Stimulated activated naive B cell treated with anti-CD40 and anti-IgM and Interleukin-4, amounts not matched to agents 10 μg/mL and 1 μg/mL and 100 μg/mL, for 72 hours (primary cell): ENCODE measurements at regions not wholly inside any gene's neighbourhood (a gene's known extent, or its start where the extent isn't known, plus 50 kb on each side); places are given as distances from the start of the nearest gene placed in this dataset.

Source experiments
- ATAC-seq, 2 donors: fragments of 150-1000 bp; cut with Tn5 transposase; replicated peaks; 2 replicates each; pipeline ENCODE4 v1.10.0; 2021; ENCODE audit warnings: moderate library complexity in 1 of 2
- DNase-seq: peaks from one replicate; pipeline ENCODE4 v3.0.0; 2021
- H3K27ac Mint-ChIP-seq: one replicate; pipeline ENCODE4 v1.8.0; 2022; ENCODE audit warnings: mild to moderate bottlenecking, mixed read lengths
- H3K27me3 Mint-ChIP-seq, 2 donors: one replicate each; pipeline ENCODE4 v1.8.0; 2022; ENCODE audit warnings: mixed read lengths in 2 of 2
- H3K36me3 Mint-ChIP-seq, 2 donors: one replicate each; pipeline ENCODE4 v1.8.0; 2022; ENCODE audit warnings: mixed read lengths in 2 of 2, mild to moderate bottlenecking in 1 of 2
- H3K4me1 Mint-ChIP-seq, 2 donors: one replicate each; pipeline ENCODE4 v1.8.0; 2022; ENCODE audit warnings: mixed read lengths in 2 of 2, mild to moderate bottlenecking in 1 of 2
- H3K4me3 Mint-ChIP-seq, 2 donors: one replicate each; pipeline ENCODE4 v1.8.0; 2022; ENCODE audit warnings: mild to moderate bottlenecking in 2 of 2, mixed read lengths in 2 of 2, moderate library complexity in 1 of 2
- H3K9me3 Mint-ChIP-seq, 2 donors: one replicate each; pipeline ENCODE4 v1.8.0; 2022; ENCODE audit warnings: mixed read lengths in 2 of 2, mild to moderate bottlenecking in 1 of 2

DNA sequence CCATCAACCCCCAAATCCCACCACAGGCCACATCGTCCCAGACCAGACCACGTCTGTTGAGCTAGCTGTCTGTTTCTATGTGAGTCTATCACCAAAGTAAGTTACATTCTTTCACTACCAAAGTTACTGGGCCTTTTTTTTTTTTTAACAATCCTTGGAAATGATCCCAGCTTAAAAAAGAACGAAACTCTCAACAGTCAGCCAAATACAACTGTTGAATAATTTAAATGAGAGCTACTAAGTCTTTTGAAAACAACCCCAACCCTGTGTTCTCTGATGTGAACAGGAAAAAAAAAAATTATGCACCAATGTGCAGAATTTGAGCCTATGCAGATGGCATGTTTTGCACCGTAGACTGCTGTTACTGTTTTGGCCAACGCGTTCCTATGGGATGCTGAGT lies 134.0 kb upstream of the ETS2 start:
- no peak for ATAC-seq
- no peak for DNase-seq
- peaks cover 0 to 6% of the 10 kb centered on the region in 2 donors for H3K27me3 Mint-ChIP-seq
- H3K9me3 Mint-ChIP-seq, result no peaks in the 10 kb centered on the region
- H3K4me3 Mint-ChIP-seq, result no peak overlapping the region
- no peak overlapping the region for H3K27ac Mint-ChIP-seq
- H3K4me1 Mint-ChIP-seq, result no peaks in the 10 kb centered on the region
- H3K36me3 Mint-ChIP-seq, result no peaks in the 10 kb centered on the region

DNA sequence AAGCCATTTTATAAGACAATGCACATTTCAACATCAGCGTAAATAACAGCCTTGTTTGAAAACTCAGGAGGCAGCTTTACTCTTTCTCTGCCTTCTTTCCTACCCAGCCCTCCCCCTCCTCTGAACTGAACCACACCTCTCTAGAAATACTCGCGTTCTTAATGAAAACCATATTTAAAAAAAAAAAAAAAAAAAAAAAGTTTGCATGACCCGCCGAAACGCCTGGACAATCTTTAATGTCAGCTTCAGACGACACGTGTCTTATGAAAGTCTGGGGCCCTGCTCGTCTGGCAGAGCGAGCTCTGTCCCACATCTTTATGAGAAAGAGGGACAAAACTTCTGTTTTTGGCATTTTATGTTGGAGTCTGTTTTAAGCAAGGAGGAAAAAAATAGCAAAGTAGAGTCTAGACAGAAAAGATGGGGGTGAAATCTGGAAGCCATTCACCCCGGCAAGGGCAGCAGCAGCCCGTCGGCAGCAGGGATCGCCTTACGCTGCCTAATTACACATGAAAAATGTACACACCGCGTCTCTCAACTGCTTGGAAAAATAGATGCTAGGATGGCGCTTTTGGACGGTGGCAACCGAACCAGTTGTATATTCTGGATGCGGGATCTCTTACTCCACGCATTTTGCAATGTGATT lies 130.4 kb upstream of the ETS2 start:
- peaks cover 0 to 6% of the 10 kb centered on the region in 2 donors for H3K27me3 Mint-ChIP-seq
- H3K36me3 Mint-ChIP-seq, result no peaks in the 10 kb centered on the region
- H3K4me3 Mint-ChIP-seq, result no peak overlapping the region
- peaks cover 8 to 9% of the 10 kb centered on the region in 2 donors for H3K4me1 Mint-ChIP-seq
- DNase-seq (no peak), ATAC-seq (no peak)
- no peaks in the 10 kb centered on the region for H3K9me3 Mint-ChIP-seq
- no peak overlapping the region for H3K27ac Mint-ChIP-seq

DNA sequence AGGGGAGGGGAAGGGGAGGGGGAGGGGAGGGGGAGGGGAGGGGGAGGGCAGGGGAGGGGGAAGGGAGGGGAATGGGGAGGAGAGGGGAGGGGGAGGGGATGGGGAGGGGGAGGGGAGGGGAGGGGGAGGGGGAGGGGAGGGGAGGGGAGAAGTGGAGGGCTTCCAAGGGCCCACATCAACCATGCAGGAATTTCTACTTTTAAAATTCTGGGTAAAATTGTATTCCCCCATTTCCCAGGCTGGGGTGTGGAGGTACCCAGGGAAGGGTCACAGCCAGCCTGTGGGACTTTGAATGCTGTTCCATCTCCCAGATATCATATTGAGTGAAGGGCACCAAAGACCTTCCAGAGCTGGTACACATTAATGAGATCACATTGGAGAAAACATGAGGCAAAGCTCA lies 126.9 kb upstream of the ETS2 start:
- peaks cover 8 to 9% of the 10 kb centered on the region in 2 donors for H3K4me1 Mint-ChIP-seq
- DNase-seq (no peak), ATAC-seq (no peak)
- peaks cover 0 to 8% of the 10 kb centered on the region in 2 donors for H3K27me3 Mint-ChIP-seq
- H3K36me3 Mint-ChIP-seq, result no peaks in the 10 kb centered on the region
- H3K9me3 Mint-ChIP-seq, result no peaks in the 10 kb centered on the region
- no peak overlapping the region for H3K4me3 Mint-ChIP-seq
- H3K27ac Mint-ChIP-seq, result no peak overlapping the region

DNA sequence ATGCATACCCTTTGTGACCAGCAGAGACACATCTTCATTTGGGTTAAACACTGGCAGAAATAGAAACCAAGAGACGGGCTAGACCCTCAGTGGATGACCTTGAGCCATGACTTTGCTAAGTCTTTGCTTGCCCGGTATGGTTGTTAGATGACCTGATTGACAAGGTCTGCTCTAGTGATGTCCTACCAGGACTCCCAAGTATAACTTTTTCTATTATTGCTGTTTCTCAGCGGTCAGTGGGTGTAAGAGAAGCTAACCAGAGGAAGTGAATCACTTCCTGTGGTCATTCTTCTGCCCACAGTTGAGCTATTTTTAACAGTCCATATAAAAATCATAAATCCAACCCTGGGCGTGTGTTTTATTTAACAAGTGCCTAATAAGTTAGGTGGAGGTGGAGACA lies 126.2 kb upstream of the ETS2 start:
- DNase-seq (no peak), ATAC-seq (peak; percentile 31 to 60)
- Mint-ChIP-seq H3K4me1 (peaks cover 8 to 9% of the 10 kb centered on the region in 2 donors), H3K4me3 (no peak overlapping the region), H3K27me3 (peaks cover 0 to 10% of the 10 kb centered on the region in 2 donors), H3K9me3 (no peaks in the 10 kb centered on the region), H3K27ac (no peak overlapping the region), H3K36me3 (no peaks in the 10 kb centered on the region)

DNA sequence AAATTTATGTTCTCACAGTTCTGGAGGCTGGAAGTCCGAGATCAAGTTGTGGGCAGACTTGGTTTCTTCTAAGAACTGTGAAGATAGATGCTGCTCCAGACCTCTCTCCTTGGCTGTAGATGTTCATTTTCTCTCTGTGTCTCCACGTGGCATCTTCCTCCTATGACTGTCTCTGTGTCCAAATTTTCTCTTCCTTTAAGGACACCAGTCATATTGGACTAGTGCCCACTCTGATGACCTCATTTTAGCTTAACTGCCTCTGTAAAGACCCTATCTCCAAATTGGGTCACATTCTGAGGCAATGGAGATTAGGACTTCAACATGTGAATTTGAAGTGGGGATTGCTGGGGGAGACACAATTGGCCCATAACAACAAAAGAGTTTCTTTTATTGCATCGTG lies 125.3 kb upstream of the ETS2 start:
- Mint-ChIP-seq H3K36me3 (no peaks in the 10 kb centered on the region), H3K4me1 (peaks cover 8 to 9% of the 10 kb centered on the region in 2 donors), H3K4me3 (no peak overlapping the region), H3K27me3 (peaks cover 0 to 10% of the 10 kb centered on the region in 2 donors), H3K9me3 (no peaks in the 10 kb centered on the region), H3K27ac (no peak overlapping the region)
- DNase-seq, result no peak
- no peak for ATAC-seq

DNA sequence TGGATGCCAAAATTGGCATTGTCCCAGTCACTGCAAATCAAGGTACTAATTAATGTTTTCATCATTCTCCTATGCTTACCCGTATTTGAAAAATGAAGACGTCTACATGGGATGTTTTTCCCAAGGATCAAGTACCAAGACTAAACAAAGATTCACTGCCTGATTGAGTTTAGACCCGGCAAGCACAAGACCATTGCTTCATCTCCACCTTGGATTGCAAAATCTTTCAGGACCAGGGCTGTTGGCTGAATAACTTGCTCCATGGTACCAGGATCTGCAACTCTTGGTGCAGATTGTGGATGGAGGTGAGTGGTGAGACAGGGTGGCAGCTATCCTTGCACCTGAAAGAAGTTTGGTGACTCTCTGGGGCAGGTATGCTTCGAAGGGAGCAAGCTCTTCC lies 122.5 kb upstream of the ETS2 start:
- no peak overlapping the region for H3K27ac Mint-ChIP-seq
- DNase-seq (no peak), ATAC-seq (no peak)
- H3K27me3 Mint-ChIP-seq, result peaks cover 4 to 10% of the 10 kb centered on the region in 2 donors
- H3K4me1 Mint-ChIP-seq, result peaks cover 8 to 9% of the 10 kb centered on the region in 2 donors
- H3K4me3 Mint-ChIP-seq, result no peak overlapping the region
- no peaks in the 10 kb centered on the region for H3K36me3 Mint-ChIP-seq
- peaks cover 4% of the 10 kb centered on the region in 2 donors for H3K9me3 Mint-ChIP-seq

DNA sequence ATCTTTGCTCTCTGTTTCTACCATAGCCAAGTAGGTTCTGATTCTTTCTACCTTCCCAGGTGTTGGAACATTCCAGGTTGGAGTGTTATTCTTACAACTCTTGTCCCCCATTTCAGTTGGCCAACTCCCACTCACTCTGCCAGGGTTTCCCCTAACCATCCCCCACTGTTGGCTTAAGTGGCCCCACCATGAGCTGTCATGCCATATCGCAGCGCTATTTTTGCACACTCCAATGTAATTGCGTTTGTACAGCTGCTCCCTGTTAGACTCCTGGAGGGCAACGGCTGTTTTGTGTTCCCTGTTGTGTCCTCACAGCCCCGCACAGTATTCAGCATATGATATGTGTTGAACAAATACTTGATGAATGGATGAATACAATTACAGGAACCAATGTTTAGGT lies 117.7 kb upstream of the ETS2 start:
- no peaks in the 10 kb centered on the region for H3K36me3 Mint-ChIP-seq
- no peak for ATAC-seq

DNA sequence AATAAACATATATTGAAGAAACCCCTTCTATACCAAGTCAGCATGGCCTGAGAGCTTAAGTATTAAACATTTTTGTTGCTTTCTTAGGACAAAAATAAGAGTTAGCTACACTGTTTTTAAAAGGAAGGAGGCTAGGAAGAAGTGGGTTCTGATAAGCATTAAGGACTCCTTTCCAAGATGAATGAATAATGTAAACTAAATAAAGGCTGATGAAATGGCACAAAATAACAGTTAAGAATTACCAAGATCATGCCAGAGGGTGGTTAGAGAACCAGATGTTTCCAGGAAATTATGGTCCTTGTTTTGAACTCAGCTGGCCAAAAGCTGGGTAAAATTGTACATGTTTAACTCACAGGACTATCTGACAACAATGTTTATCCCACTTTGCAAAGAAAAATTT lies 114.1 kb upstream of the ETS2 start:
- no peaks in the 10 kb centered on the region for H3K36me3 Mint-ChIP-seq
- peaks cover 10% of the 10 kb centered on the region in 2 donors for H3K9me3 Mint-ChIP-seq
- H3K4me3 Mint-ChIP-seq, result no peak overlapping the region
- no peak for ATAC-seq
- H3K27me3 Mint-ChIP-seq, result peaks cover 13 to 15% of the 10 kb centered on the region in 2 donors
- H3K4me1 Mint-ChIP-seq, result no peaks in the 10 kb centered on the region
- no peak overlapping the region for H3K27ac Mint-ChIP-seq
- no peak for DNase-seq

More for the DNA sequence above, 117.7 kb upstream of the ETS2 start:
- no peak overlapping the region for H3K27ac Mint-ChIP-seq
- no peak for DNase-seq
- no peak overlapping the region for H3K4me3 Mint-ChIP-seq
- H3K27me3 Mint-ChIP-seq, result peaks cover 8 to 11% of the 10 kb centered on the region in 2 donors
- H3K4me1 Mint-ChIP-seq, result no peaks in the 10 kb centered on the region
- peaks cover 4% of the 10 kb centered on the region in 2 donors for H3K9me3 Mint-ChIP-seq

DNA sequence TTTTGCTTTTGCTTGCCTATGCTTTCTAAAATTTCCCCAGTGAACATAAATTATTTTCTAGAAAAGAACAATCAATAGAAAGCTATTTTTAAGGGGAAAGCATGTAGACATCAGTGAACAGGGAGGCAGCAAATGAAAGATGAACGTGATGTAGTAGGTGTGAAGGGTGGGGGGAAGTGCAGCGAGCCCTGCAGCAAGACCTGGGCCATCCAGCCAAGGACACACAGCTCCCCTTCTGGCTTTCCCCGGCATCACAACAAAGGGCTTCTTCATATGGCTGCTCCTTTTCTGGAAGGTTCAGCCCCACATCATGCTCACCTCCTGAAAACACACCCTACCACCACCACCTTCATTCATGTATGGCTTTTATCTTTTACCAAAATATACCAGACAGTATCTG lies 109.2 kb upstream of the ETS2 start:
- no peak overlapping the region for H3K4me3 Mint-ChIP-seq
- no peak for DNase-seq
- no peaks in the 10 kb centered on the region for H3K36me3 Mint-ChIP-seq
- no peak for ATAC-seq
- H3K27ac Mint-ChIP-seq, result no peak overlapping the region
- no peaks in the 10 kb centered on the region for H3K4me1 Mint-ChIP-seq
- peaks cover 10 to 16% of the 10 kb centered on the region in 2 donors for H3K27me3 Mint-ChIP-seq
- peaks cover 9 to 13% of the 10 kb centered on the region in 2 donors for H3K9me3 Mint-ChIP-seq

DNA sequence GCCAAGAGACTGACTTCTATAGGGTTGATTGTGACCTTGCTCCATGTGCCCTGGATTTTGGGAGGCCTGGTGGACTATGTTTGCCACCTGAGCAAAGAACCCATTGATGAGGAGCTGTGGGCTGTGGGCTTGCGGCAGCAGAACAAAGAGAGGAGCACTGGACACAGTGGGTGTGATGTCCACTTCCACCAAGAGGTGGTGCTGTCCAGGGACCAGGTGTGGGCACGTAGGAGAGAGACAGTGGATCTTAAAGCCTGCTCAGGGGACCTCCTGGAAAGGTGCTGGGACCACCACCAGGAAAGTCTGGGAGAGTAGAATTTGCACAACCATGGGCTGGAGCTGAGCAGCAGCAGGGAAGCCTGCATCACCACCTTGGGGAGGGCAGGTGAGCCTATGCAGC lies 106.7 kb upstream of the ETS2 start:
- no peaks in the 10 kb centered on the region for H3K36me3 Mint-ChIP-seq
- no peak overlapping the region for H3K27ac Mint-ChIP-seq
- no peak overlapping the region for H3K4me3 Mint-ChIP-seq
- peaks cover 0 to 10% of the 10 kb centered on the region in 2 donors for H3K27me3 Mint-ChIP-seq
- ATAC-seq (no peak), DNase-seq (no peak)
- H3K9me3 Mint-ChIP-seq, result peaks cover 4 to 7% of the 10 kb centered on the region in 2 donors
- no peaks in the 10 kb centered on the region for H3K4me1 Mint-ChIP-seq

DNA sequence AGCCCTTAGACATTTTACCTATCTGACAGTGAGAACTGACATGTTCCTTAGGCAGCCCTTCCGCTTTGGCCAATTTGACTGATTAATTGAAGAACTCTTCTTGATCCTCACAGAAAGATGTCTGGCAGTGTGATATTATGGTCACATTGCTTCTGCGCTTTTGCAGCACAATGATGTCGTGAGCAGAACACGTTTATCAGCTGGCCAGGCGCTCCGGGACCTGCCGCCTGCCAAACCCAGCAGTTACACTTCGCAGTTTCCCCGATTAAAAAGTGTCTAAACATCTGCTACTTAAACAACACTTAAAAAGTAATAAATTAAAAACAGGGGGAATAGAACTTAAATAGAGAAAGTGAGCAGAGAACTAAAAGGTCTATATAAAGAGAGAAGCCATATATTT lies 103.5 kb upstream of the ETS2 start:
- Mint-ChIP-seq H3K27ac (no peak overlapping the region), H3K9me3 (peaks cover under 1 to 4% of the 10 kb centered on the region in 2 donors), H3K27me3 (peaks cover 0 to 10% of the 10 kb centered on the region in 2 donors), H3K4me3 (no peak overlapping the region), H3K4me1 (no peaks in the 10 kb centered on the region), H3K36me3 (no peaks in the 10 kb centered on the region)
- no peak for DNase-seq
- ATAC-seq, result no peak

DNA sequence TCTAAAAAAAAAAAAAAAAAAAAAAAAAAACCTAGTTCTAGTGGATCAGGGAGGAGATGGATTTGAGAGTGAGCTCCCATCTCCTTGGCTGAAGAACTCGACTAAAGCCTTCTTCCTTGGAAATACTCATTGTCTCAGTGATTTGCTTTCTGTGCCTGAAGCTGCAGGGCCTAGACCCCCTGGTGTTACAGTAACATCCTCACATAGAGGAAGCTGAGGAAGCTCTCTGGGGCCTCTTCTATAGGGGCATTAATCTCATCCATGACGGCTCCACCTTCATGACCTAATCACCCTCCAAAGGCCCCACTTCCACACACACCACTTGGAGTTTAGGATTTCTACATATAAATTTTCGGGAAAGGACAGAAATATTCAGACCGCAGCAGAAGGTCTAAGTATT lies 95.9 kb upstream of the ETS2 start:
- H3K27me3 Mint-ChIP-seq, result no peaks in the 10 kb centered on the region
- no peaks in the 10 kb centered on the region for H3K36me3 Mint-ChIP-seq
- no peak overlapping the region for H3K4me3 Mint-ChIP-seq
- no peaks in the 10 kb centered on the region for H3K4me1 Mint-ChIP-seq
- DNase-seq (no peak), ATAC-seq (no peak)
- no peak overlapping the region for H3K27ac Mint-ChIP-seq
- no peaks in the 10 kb centered on the region for H3K9me3 Mint-ChIP-seq

DNA sequence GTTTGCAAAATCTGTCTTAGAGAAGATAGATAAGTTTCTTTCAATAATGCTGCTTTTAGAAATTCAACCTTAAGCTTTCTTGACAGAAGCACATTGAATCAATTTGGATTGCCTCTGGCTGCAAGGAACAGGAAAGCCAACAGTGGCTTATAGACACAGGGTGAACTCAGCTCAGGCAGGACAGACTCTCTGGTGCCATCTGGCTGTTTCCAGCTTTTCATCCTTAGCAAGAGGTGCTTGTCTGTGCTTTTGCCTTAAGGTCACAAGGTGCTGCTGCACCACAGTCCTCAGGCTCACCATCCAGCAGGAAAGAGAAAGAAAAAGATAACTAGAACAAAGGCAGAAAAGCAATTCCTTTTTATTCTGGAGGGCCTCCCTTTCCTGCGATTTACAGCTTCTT lies 93.7 kb upstream of the ETS2 start:
- Mint-ChIP-seq H3K27me3 (no peaks in the 10 kb centered on the region), H3K9me3 (no peaks in the 10 kb centered on the region), H3K27ac (no peak overlapping the region), H3K4me1 (no peaks in the 10 kb centered on the region), H3K4me3 (no peak overlapping the region), H3K36me3 (no peaks in the 10 kb centered on the region)
- ATAC-seq, result no peak
- no peak for DNase-seq

DNA sequence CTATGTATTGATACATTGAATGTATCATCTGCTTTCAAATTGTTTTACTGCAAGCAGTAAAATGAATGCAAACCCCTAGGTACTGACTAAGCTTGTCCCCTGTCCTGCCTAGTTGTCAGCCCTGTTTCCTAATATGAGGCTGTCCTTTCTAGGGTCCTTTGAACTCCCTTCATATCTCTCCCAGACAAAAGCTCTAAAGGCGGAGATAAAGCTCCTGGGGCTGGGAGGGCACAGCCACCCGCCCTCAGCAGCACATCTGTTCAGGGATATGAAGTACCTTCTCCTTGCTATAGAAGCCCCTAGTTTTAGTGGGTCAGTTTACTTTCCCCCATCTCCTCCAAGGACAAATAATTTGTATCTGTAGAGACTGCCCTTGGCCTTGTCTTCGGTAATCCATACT lies 93.1 kb upstream of the ETS2 start:
- Mint-ChIP-seq H3K27me3 (no peaks in the 10 kb centered on the region), H3K4me1 (no peaks in the 10 kb centered on the region), H3K9me3 (no peaks in the 10 kb centered on the region), H3K36me3 (no peaks in the 10 kb centered on the region), H3K27ac (no peak overlapping the region), H3K4me3 (no peak overlapping the region)
- no peak for ATAC-seq
- DNase-seq, result no peak

DNA sequence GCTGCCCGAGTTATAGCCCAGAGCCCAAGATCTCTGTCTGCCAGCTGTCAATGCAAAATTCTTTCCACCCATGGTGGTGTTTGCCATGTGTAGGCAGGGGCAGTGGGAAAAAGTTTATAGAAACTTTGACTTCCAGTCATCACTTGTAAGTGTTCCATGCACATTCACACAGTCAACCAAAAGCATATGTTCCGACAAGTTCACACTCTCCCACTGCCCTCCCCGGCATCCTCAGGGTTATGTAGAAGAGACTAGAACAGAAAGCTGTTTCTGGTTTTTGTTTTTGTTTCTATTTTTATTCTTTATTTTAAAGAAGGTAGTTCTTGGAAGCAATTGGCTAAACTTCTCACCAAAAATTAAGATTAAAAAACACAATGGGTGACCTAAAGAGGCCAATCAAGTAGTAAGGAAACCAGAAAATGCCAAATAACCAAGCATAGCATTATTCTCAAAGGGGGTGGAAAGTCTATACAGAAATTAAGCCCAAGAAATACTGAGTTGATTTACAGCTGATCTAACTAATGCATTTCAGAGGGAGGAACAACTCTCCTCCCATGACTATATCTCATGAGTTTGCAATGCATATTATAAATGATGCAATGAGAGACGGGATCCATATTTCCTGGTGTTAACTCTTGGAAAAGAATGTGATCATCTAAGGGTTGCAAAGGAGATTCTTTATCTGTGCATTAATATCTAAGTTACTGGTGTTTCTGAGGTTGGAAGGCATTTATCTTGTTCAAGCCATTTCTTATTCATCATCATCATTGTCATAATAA lies 91.5 kb upstream of the ETS2 start:
- no peak for DNase-seq
- H3K27ac Mint-ChIP-seq, result no peak overlapping the region
- H3K9me3 Mint-ChIP-seq, result no peaks in the 10 kb centered on the region
- no peaks in the 10 kb centered on the region for H3K27me3 Mint-ChIP-seq
- no peaks in the 10 kb centered on the region for H3K36me3 Mint-ChIP-seq
- no peaks in the 10 kb centered on the region for H3K4me1 Mint-ChIP-seq
- no peak overlapping the region for H3K4me3 Mint-ChIP-seq
- ATAC-seq, result no peak
